ENCODE measurements at regions not wholly inside any gene's neighbourhood (a gene's known extent, or its start where the extent isn't known, plus 50 kb on each side); places are given as distances from the start of the nearest gene placed in this dataset.
"Not testable (repeated sequence)": the region's sequence is repeated elsewhere in the genome, so short reads cannot be mapped to it uniquely, and the experiment has no call there.

- no peaks in the 10 kb centered on the region for H3K27me3 Mint-ChIP-seq
- no peaks in the 10 kb centered on the region for H3K4me1 Mint-ChIP-seq (ENCODE audit: low read depth in 2 of 2)
- no peak overlapping the region for H3K4me3 Mint-ChIP-seq
- ATAC-seq (no peak), DNase-seq (ENCODE audit: low spot score) (no peak)
- H3K9me3 Mint-ChIP-seq = peaks cover 2% of the 10 kb centered on the region
- no peaks in the 10 kb centered on the region for H3K36me3 Mint-ChIP-seq
- no peak overlapping the region for H3K27ac Mint-ChIP-seq
Measured at GRCh38 chr7:114310345-114311110, 104.1 kb upstream of the FOXP2 start.

GRCh38 chr7:114309729-114310128 is 104.9 kb upstream of the FOXP2 start:
- no peak for ATAC-seq
- no peaks in the 10 kb centered on the region for H3K4me1 Mint-ChIP-seq (ENCODE audit: low read depth in 2 of 2)
- no peaks in the 10 kb centered on the region for H3K36me3 Mint-ChIP-seq
- peaks cover 2% of the 10 kb centered on the region for H3K9me3 Mint-ChIP-seq
- no peak overlapping the region for H3K4me3 Mint-ChIP-seq
- H3K27ac Mint-ChIP-seq = no peak overlapping the region
- H3K27me3 Mint-ChIP-seq = no peaks in the 10 kb centered on the region
- no peak for DNase-seq (ENCODE audit: low spot score)

- no peak overlapping the region for H3K4me3 Mint-ChIP-seq
- DNase-seq (ENCODE audit: low spot score) = no peak
- no peaks in the 10 kb centered on the region for H3K4me1 Mint-ChIP-seq (ENCODE audit: low read depth in 2 of 2)
- H3K36me3 Mint-ChIP-seq = no peaks in the 10 kb centered on the region
- no peak overlapping the region for H3K27ac Mint-ChIP-seq
- H3K27me3 Mint-ChIP-seq = no peaks in the 10 kb centered on the region
- ATAC-seq = no peak
- no peaks in the 10 kb centered on the region for H3K9me3 Mint-ChIP-seq
Measured at GRCh38 chr7:114303301-114303700, 111.3 kb upstream of the FOXP2 start.

GRCh38 chr7:114302858-114303257 is 111.8 kb upstream of the FOXP2 start:
- no peak overlapping the region for H3K4me3 Mint-ChIP-seq
- no peaks in the 10 kb centered on the region for H3K4me1 Mint-ChIP-seq (ENCODE audit: low read depth in 2 of 2)
- no peaks in the 10 kb centered on the region for H3K9me3 Mint-ChIP-seq
- ATAC-seq (no peak), DNase-seq (ENCODE audit: low spot score) (no peak)
- no peaks in the 10 kb centered on the region for H3K36me3 Mint-ChIP-seq
- no peaks in the 10 kb centered on the region for H3K27me3 Mint-ChIP-seq
- H3K27ac Mint-ChIP-seq = no peak overlapping the region

GRCh38 chr7:114298011-114298410 is 116.6 kb upstream of the FOXP2 start:
- no peak for DNase-seq (ENCODE audit: low spot score)
- no peak for ATAC-seq
- Mint-ChIP-seq H3K4me1 (ENCODE audit: low read depth in 2 of 2) (no peaks in the 10 kb centered on the region), H3K9me3 (peaks cover 2% of the 10 kb centered on the region), H3K27me3 (no peaks in the 10 kb centered on the region), H3K27ac (no peak overlapping the region), H3K36me3 (no peaks in the 10 kb centered on the region), H3K4me3 (no peak overlapping the region)

DNA sequence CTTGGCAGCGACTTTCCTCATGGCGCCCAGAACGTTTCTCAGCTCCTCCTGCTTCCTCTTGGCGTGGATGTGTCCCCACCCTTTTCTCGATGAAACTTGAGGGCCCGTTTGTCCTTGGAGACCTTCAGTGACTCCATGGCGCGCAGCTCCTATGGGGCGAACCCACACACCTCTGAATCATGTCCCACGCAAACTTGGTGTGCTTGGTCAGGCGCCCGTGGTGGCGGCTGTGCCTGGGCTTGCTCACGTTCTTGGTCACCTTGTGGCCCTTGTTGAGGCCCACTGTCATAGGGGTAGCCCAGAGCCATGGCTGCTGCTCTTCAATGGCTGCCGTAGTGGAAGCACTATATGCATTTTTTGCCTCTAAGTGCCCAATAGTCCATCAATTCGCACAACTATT is 117.5 kb upstream of the FOXP2 start:
- no peak overlapping the region for H3K27ac Mint-ChIP-seq
- H3K4me1 Mint-ChIP-seq (ENCODE audit: low read depth in 2 of 2) = no peaks in the 10 kb centered on the region
- no peak overlapping the region for H3K4me3 Mint-ChIP-seq
- no peaks in the 10 kb centered on the region for H3K27me3 Mint-ChIP-seq
- H3K9me3 Mint-ChIP-seq = peaks cover 5% of the 10 kb centered on the region
- no peak for ATAC-seq
- no peaks in the 10 kb centered on the region for H3K36me3 Mint-ChIP-seq
- DNase-seq (ENCODE audit: low spot score) = no peak

DNA sequence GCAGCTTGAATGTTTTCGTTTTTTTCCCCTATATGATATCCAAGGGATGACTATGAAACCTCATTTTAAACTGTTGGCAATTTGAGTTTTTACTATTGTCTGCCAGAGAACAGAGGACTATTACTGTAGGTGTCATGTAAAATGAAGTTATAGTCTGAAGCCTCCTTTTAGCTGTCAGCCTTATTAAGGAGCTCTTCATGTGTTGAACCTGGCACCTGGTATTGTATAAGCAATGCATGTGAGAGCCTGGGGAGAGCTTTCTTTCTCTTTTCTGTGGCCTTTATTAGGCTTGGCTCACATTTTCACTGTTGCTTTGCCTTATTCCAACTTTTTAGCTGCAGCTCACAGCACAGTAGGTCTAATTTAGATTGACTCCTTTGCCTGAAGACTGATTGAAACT is 119.1 kb upstream of the FOXP2 start:
- no peak overlapping the region for H3K27ac Mint-ChIP-seq
- no peak for ATAC-seq
- no peak for DNase-seq (ENCODE audit: low spot score)
- no peaks in the 10 kb centered on the region for H3K4me1 Mint-ChIP-seq (ENCODE audit: low read depth in 2 of 2)
- no peak overlapping the region for H3K4me3 Mint-ChIP-seq
- no peaks in the 10 kb centered on the region for H3K36me3 Mint-ChIP-seq
- peaks cover 5% of the 10 kb centered on the region for H3K9me3 Mint-ChIP-seq
- no peaks in the 10 kb centered on the region for H3K27me3 Mint-ChIP-seq

GRCh38 chr7:114294036-114294435 is 120.6 kb upstream of the FOXP2 start:
- Mint-ChIP-seq H3K36me3 (no peaks in the 10 kb centered on the region), H3K4me1 (ENCODE audit: low read depth in 2 of 2) (no peaks in the 10 kb centered on the region), H3K27me3 (no peaks in the 10 kb centered on the region), H3K27ac (no peak overlapping the region), H3K4me3 (no peak overlapping the region), H3K9me3 (peaks cover 5% of the 10 kb centered on the region)
- no peak for ATAC-seq
- no peak for DNase-seq (ENCODE audit: low spot score)

GRCh38 chr7:114293289-114294012 is 121.2 kb upstream of the FOXP2 start:
- no peak overlapping the region for H3K27ac Mint-ChIP-seq
- no peak for ATAC-seq
- H3K9me3 Mint-ChIP-seq = peaks cover 5% of the 10 kb centered on the region

DNA sequence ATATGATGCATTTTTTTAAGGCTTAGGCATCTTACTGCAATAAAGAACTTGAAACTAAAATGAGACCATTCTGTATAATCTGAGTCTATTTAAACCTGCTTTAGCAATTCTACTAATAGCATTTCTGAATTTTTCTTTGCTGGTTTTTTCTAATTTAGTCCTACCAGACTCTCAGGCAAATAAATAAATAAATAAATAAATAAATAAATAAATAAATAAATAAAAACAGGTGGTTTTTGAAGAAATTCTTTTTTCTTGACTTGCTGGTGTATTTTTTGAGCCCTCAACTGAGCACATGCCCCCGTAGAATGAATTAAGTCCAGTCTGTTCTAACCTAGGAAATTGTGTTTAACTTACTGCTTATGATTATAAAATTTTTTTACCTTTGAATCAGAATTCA is 134.7 kb upstream of the FOXP2 start:
- Mint-ChIP-seq H3K9me3 (peaks cover 7% of the 10 kb centered on the region), H3K27ac (no peak overlapping the region), H3K27me3 (no peaks in the 10 kb centered on the region), H3K36me3 (no peaks in the 10 kb centered on the region), H3K4me1 (ENCODE audit: low read depth in 2 of 2) (no peaks in the 10 kb centered on the region), H3K4me3 (no peak overlapping the region)
- ATAC-seq (no peak), DNase-seq (ENCODE audit: low spot score) (no peak)

More at GRCh38 chr7:114293289-114294012, 121.2 kb upstream of the FOXP2 start:
- Mint-ChIP-seq H3K4me3 (no peak overlapping the region), H3K36me3 (no peaks in the 10 kb centered on the region), H3K4me1 (ENCODE audit: low read depth in 2 of 2) (no peaks in the 10 kb centered on the region), H3K27me3 (no peaks in the 10 kb centered on the region)
- DNase-seq (ENCODE audit: low spot score) = no peak

GRCh38 chr7:114273218-114273617 is 141.4 kb upstream of the FOXP2 start:
- Mint-ChIP-seq H3K27ac (no peak overlapping the region), H3K27me3 (no peaks in the 10 kb centered on the region)
- ATAC-seq = no peak

DNA sequence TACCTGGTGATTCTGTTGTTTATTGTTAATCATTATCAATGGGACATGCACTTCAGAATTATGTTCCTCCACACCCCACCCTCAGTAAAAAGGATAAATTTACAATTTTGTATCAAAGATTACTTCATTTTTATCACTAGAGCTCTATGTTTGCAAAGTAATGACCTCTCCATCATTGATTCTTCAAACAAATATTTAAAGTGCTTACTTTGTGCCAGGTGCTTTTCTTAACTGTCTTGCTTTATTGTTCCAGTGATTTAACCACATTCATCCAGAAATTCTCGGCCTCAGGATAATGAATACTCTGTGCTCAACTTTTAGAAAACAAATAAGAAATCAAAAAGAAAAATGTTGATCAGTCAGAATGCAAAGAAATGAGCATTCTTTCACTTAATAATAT is 144.9 kb upstream of the FOXP2 start:
- Mint-ChIP-seq H3K4me1 (ENCODE audit: low read depth in 2 of 2) (no peaks in the 10 kb centered on the region), H3K9me3 (peaks cover 6% of the 10 kb centered on the region), H3K4me3 (no peak overlapping the region), H3K36me3 (no peaks in the 10 kb centered on the region), H3K27me3 (no peaks in the 10 kb centered on the region), H3K27ac (no peak overlapping the region)
- no peak for ATAC-seq
- DNase-seq (ENCODE audit: low spot score) = no peak

More at GRCh38 chr7:114273218-114273617, 141.4 kb upstream of the FOXP2 start:
- Mint-ChIP-seq H3K9me3 (peaks cover 7% of the 10 kb centered on the region), H3K4me1 (ENCODE audit: low read depth in 2 of 2) (no peaks in the 10 kb centered on the region), H3K4me3 (no peak overlapping the region), H3K36me3 (no peaks in the 10 kb centered on the region)
- DNase-seq (ENCODE audit: low spot score) = no peak

DNA sequence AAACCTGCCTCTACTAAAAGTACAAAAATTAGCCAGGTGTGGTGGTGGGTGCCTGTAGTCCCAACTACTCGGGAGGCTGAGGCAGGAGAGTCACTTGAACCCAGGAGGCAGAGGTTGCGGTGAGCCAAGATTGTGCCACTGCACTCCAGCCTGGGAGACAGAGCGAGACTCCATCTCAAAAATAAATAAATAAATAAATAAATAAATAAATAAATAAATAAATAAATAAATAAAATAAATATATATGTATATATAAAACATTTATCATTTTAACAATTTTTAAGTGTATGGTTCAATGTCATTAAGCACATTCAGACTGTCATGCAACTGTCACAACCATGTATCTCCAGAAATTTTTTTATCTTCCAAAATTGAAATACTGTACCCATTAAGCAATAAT is 147.1 kb upstream of the FOXP2 start:
- H3K4me1 Mint-ChIP-seq (ENCODE audit: low read depth in 2 of 2); H3K27me3 Mint-ChIP-seq; H3K27ac Mint-ChIP-seq; ATAC-seq; H3K9me3 Mint-ChIP-seq; DNase-seq (ENCODE audit: low spot score); H3K4me3 Mint-ChIP-seq; H3K36me3 Mint-ChIP-seq: not testable (repeated sequence)

GRCh38 chr7:114264023-114264422 is 150.6 kb upstream of the FOXP2 start:
- H3K36me3 Mint-ChIP-seq = no peaks in the 10 kb centered on the region
- no peak overlapping the region for H3K4me3 Mint-ChIP-seq
- peaks cover 9% of the 10 kb centered on the region for H3K9me3 Mint-ChIP-seq
- H3K27me3 Mint-ChIP-seq = no peaks in the 10 kb centered on the region
- ATAC-seq (no peak), DNase-seq (ENCODE audit: low spot score) (no peak)
- no peaks in the 10 kb centered on the region for H3K4me1 Mint-ChIP-seq (ENCODE audit: low read depth in 2 of 2)
- no peak overlapping the region for H3K27ac Mint-ChIP-seq

Measured in natural killer cell treated with Interleukin-12 subunit alpha and Interleukin-12 subunit beta and Interleukin-15 and Interleukin-18, amount 100 ng/mL, for 72 hours (primary cell).